OCI-LY1 (cell line): ENCODE measurements at regions not wholly inside any gene's neighbourhood (a gene's known extent, or its start where the extent isn't known, plus 50 kb on each side); places are given as distances from the start of the nearest gene placed in this dataset.

Experiments used
- H2AFZ ChIP-seq: fragments of 200-600 bp; sonication (generic), shearing (Covaris generic); 2 replicates; pipeline ENCODE4 v1.6.0; 2014; ENCODE audit warnings: antibody characterized with exemption, mild to moderate bottlenecking, low read length
- H3F3A ChIP-seq: fragments of 200-600 bp; sonication (generic), shearing (Covaris generic); 2 replicates; pipeline ENCODE4 v1.6.0; 2014; ENCODE audit warnings: mild to moderate bottlenecking, antibody characterized with exemption, low read length, moderate library complexity; ENCODE audit not compliant: insufficient read depth
- H3K27ac ChIP-seq: fragments of 200-600 bp; sonication (generic); 2 replicates; pipeline ENCODE4 v1.5.1; 2014; ENCODE audit warnings: low read length, mixed run types, mild to moderate bottlenecking, low read depth; ENCODE audit not compliant: poor library complexity, severe bottlenecking
- H3K27me3 ChIP-seq: fragments of 200-600 bp; sonication (generic); 2 replicates; pipeline ENCODE4 v1.6.0; 2014; ENCODE audit warnings: antibody characterized with exemption, mild to moderate bottlenecking, low read length, moderate library complexity; ENCODE audit not compliant: insufficient read depth
- H3K36me3 ChIP-seq: fragments of 200-600 bp; sonication (generic); 2 replicates; pipeline ENCODE4 v1.6.1; 2014; ENCODE audit warnings: mild to moderate bottlenecking, antibody characterized with exemption, low read length, moderate library complexity, mixed read lengths; ENCODE audit not compliant: insufficient read depth
- H3K4me1 ChIP-seq: fragments of 200-600 bp; sonication (generic); 2 replicates; pipeline ENCODE4 v1.5.1; 2014; ENCODE audit warnings: mild to moderate bottlenecking, low read length, moderate library complexity; ENCODE audit not compliant: insufficient read depth, severe bottlenecking
- H3K4me2 ChIP-seq: fragments of 200-600 bp; sonication (generic), shearing (Covaris generic); 2 replicates; pipeline ENCODE4 v1.6.1; 2014; ENCODE audit warnings: low read length
- H3K4me3 ChIP-seq: fragments of 200-600 bp; sonication (generic); 2 replicates; pipeline ENCODE4 v1.5.1; 2014; ENCODE audit warnings: low read length, low read depth, mild to moderate bottlenecking, mixed read lengths; ENCODE audit not compliant: poor library complexity, severe bottlenecking
- H3K79me2 ChIP-seq: fragments of 200-600 bp; shearing (Covaris generic); 2 replicates; pipeline ENCODE4 v1.6.1; 2016; ENCODE audit warnings: mixed run types, low read length, mixed read lengths; ENCODE audit not compliant: insufficient read depth
- H3K9ac ChIP-seq: fragments of 200-600 bp; sonication (generic), shearing (Covaris generic); 2 replicates; pipeline ENCODE4 v1.6.1; 2014; ENCODE audit warnings: mild to moderate bottlenecking, low read length, mixed read lengths
- H3K9me2 ChIP-seq: fragments of 200-600 bp; sonication (generic), shearing (Covaris generic); 2 replicates; pipeline ENCODE4 v1.6.1; 2014; ENCODE audit warnings: low read depth, mild to moderate bottlenecking, low read length, mixed read lengths
- H3K9me3 ChIP-seq: fragments of 200-600 bp; shearing (Covaris generic); 2 replicates; pipeline ENCODE4 v1.6.1; 2014; ENCODE audit warnings: low read length, mixed read lengths
- H4K20me1 ChIP-seq: fragments of 200-600 bp; sonication (generic), shearing (Covaris generic); 2 replicates; pipeline ENCODE4 v1.6.0; 2016; ENCODE audit warnings: mild to moderate bottlenecking, low read length; ENCODE audit not compliant: insufficient read depth
- EZH2 ChIP-seq: fragments of 200-600 bp; sonication (generic), shearing (Covaris generic); IDR thresholded peaks from 2 replicates; pipeline ENCODE4 v1.8.0; 2017; ENCODE audit warnings: borderline replicate concordance, mixed run types, mild to moderate bottlenecking, antibody characterized with exemption, low read length, moderate library complexity, mixed read lengths
- TF ChIP-seq, protein P1 (sequence below): fragments of 200-600 bp; sonication (generic), shearing (Covaris generic); IDR thresholded peaks from 2 replicates; pipeline ENCODE4 v1.5.1; 2017; ENCODE audit warnings: mild to moderate bottlenecking, antibody characterized with exemption, low read length, moderate library complexity, mixed read lengths

DNA sequence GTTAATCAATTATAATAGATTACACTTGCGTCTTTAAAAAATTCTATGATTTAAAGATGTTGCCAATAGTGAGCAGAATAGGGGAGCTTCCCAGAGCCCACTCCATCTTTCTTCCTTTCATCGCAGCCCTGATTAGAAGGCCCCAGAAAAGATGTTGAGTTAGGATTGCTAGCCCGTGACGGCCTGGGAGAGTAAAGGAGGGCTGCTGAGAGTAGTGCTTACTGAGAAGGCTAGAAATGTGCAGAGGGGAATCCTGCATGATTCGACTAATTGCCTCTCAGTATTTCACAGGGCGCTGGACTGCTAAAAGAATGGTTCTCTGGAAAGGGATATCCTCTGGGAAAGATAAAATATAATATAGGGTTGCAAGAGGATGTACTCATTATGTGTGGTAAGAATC is 160.5 kb downstream of the C11orf87 start:
- no peaks in the 10 kb centered on the region for H3K9me2 ChIP-seq
- no peaks in the 10 kb centered on the region for H3K4me1 ChIP-seq
- no peak for TF ChIP-seq EZH2
- TF ChIP-seq, protein P1, sequence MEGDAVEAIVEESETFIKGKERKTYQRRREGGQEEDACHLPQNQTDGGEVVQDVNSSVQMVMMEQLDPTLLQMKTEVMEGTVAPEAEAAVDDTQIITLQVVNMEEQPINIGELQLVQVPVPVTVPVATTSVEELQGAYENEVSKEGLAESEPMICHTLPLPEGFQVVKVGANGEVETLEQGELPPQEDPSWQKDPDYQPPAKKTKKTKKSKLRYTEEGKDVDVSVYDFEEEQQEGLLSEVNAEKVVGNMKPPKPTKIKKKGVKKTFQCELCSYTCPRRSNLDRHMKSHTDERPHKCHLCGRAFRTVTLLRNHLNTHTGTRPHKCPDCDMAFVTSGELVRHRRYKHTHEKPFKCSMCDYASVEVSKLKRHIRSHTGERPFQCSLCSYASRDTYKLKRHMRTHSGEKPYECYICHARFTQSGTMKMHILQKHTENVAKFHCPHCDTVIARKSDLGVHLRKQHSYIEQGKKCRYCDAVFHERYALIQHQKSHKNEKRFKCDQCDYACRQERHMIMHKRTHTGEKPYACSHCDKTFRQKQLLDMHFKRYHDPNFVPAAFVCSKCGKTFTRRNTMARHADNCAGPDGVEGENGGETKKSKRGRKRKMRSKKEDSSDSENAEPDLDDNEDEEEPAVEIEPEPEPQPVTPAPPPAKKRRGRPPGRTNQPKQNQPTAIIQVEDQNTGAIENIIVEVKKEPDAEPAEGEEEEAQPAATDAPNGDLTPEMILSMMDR: no peak
- no peak overlapping the region for H3K4me3 ChIP-seq
- H4K20me1 ChIP-seq: no peaks in the 10 kb centered on the region
- H3K79me2 ChIP-seq: no peaks in the 10 kb centered on the region
- no peaks in the 10 kb centered on the region for H3K27me3 ChIP-seq
- H3K9me3 ChIP-seq: no peaks in the 10 kb centered on the region
- no peak overlapping the region for H3K4me2 ChIP-seq
- no peak overlapping the region for H3K9ac ChIP-seq
- no peak overlapping the region for H2AFZ ChIP-seq
- H3K27ac ChIP-seq: no peak overlapping the region
- H3F3A ChIP-seq: no peaks in the 10 kb centered on the region
- no peaks in the 10 kb centered on the region for H3K36me3 ChIP-seq

DNA sequence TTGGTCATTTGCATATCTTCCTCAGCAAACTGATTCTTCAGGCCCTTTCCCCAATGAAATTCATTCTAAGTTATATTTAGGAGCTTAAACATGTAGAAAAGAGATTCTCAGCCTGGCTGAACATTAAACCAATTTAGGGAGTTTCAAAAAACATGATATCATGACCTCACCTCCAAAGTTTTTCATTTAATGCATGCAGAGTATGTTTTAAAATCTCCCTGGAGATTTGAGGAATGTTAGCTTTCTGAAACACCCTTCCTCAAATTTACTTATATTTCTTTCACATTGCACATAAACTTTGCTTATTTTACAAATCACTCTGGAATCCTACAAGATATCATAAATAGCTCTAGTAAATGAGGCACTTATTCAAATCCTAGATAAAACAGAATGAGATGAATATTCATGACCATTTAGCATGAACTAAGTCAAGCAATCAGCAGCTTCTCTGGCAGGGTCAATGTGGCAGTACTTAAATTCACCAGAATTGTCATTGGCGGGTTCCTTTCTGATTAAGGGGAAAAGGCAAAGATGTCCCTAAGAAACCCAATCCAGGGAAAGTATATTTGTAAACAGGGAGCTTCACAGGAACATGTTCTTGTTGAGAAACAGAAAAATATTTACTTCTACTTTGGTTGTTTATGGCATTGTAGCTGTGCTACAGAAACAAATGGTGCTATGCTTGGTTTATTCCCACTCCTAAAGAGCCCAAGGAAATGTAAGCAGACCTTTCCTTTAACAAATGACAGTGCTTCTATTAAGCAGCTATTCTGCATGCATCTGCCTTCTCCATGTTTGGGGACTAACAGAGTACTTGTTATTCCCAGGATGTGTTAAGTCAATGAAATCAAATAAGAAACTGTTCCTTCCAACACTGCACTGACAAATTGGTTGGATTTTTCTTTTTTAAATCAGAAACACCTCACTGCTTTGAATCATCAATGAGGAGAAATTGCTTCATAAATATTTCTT is 162.3 kb downstream of the C11orf87 start:
- Histone ChIP-seq H3K27me3 (no peaks in the 10 kb centered on the region), H3F3A (no peaks in the 10 kb centered on the region), H3K9ac (no peak overlapping the region), H3K4me3 (no peak overlapping the region), H4K20me1 (no peaks in the 10 kb centered on the region), H3K27ac (no peak overlapping the region), H3K4me2 (no peak overlapping the region), H2AFZ (no peak overlapping the region), H3K79me2 (no peaks in the 10 kb centered on the region), H3K9me3 (no peaks in the 10 kb centered on the region), H3K36me3 (no peaks in the 10 kb centered on the region), H3K4me1 (no peaks in the 10 kb centered on the region), H3K9me2 (no peaks in the 10 kb centered on the region)
- TF ChIP-seq EZH2: no peak
- TF ChIP-seq, protein P1: no peak

GRCh38 chr11:109586789-109587188 is 164.8 kb downstream of the C11orf87 start:
- no peak overlapping the region for H2AFZ ChIP-seq
- no peak overlapping the region for H3K9ac ChIP-seq
- H3K4me3 ChIP-seq: no peak overlapping the region
- H4K20me1 ChIP-seq: no peaks in the 10 kb centered on the region
- H3K36me3 ChIP-seq: no peaks in the 10 kb centered on the region
- no peaks in the 10 kb centered on the region for H3K27me3 ChIP-seq
- H3K4me2 ChIP-seq: no peak overlapping the region
- no peaks in the 10 kb centered on the region for H3K9me2 ChIP-seq
- no peak overlapping the region for H3K27ac ChIP-seq
- H3K79me2 ChIP-seq: no peaks in the 10 kb centered on the region
- H3K9me3 ChIP-seq: no peaks in the 10 kb centered on the region
- TF ChIP-seq, protein P1: no peak
- TF ChIP-seq EZH2: no peak
- H3K4me1 ChIP-seq: no peaks in the 10 kb centered on the region
- no peaks in the 10 kb centered on the region for H3F3A ChIP-seq
